AG04450 (cell line): ENCODE measurements at regions not wholly inside any gene's neighbourhood (a gene's known extent, or its start where the extent isn't known, plus 50 kb on each side); places are given as distances from the start of the nearest gene placed in this dataset.

Source experiments
- CTCF ChIA-PET: fragments of 300-600, 350-600 bp; formaldehyde crosslinking; extraction: SDS; loops from one replicate; lab custom pipeline; 2022; ENCODE audit warnings: antibody characterized with exemption, inconsistent platforms; lab: Charles Lee
- POLR2A ChIA-PET: fragments of 350-600 bp; formaldehyde crosslinking; extraction: SDS; loops from one replicate; lab custom pipeline; 2021; ENCODE audit warnings: antibody characterized with exemption, inconsistent platforms; lab: Yijun Ruan, JAX
- DNase-seq: peaks from one replicate; pipeline ENCODE4 v3.0.0-alpha.2; 2011; ENCODE audit warnings: low read depth, low spot score
- H3K27ac ChIP-seq: one replicate; pipeline ENCODE4 v1.5.1; 2012; ENCODE audit warnings: low read depth, low read length, control low read depth
- H3K27me3 ChIP-seq: one replicate; pipeline ENCODE4 v1.6.0; 2012; ENCODE audit warnings: low read length; ENCODE audit not compliant: control insufficient read depth, insufficient read depth
- H3K4me3 ChIP-seq: 2 replicates; pipeline ENCODE4 v1.5.1; 2011; ENCODE audit warnings: mild to moderate bottlenecking, low read depth, low read length, control low read depth
- H3K9me3 ChIP-seq: 2 replicates; pipeline ENCODE4 v1.5.1; 2012; ENCODE audit warnings: low read length; ENCODE audit not compliant: control insufficient read depth, insufficient read depth
- CTCF ChIP-seq: IDR thresholded peaks from 2 replicates; pipeline ENCODE4 v1.5.1; 2011; ENCODE audit warnings: low read depth, low read length, control low read depth, inconsistent platforms

DNA sequence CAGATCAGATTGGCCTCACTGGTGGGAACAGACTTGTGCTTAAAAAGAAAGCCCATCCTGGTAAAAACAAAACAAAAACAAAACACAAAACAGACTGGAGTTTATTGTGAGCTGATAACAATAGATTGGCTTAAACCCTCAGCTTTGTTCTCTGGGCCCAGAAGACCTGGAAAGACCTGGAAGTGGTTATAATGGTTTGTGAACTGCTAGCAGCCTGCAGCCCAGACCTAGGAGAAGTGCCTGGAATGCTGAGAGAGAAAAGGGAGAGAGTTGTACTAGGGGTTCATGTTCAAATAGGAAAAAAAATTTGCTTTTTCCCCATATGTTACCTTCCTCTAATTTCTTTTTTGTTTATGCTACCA is 396.6 kb downstream of the DMAC1 start:
- no peak overlapping the region for H3K27ac ChIP-seq
- TF ChIP-seq CTCF: no peak
- H3K27me3 ChIP-seq: no peaks in the 10 kb centered on the region
- H3K9me3 ChIP-seq: no peaks in the 10 kb centered on the region
- H3K4me3 ChIP-seq: no peak overlapping the region
- CTCF ChIA-PET: interaction anchor here (0.6 to 1.8 kb wide), 7 partner anchors 26 to 575 kb away, joined by 3 to 6 read pairs (median 4); no protein-coding TSS in a partner anchor
- no peak for DNase-seq
- POLR2A ChIA-PET: no interaction called here

- TF ChIP-seq CTCF: no peak
- DNase-seq: no peak
- ChIA-PET POLR2A (interaction anchor here (0.6 to 0.7 kb wide), 2 partner anchors 23 to 26 kb away, joined by 3 to 4 read pairs; no protein-coding TSS in a partner anchor), CTCF (interaction anchor here (0.6 to 2.1 kb wide), 29 partner anchors 10 to 575 kb away, joined by 3 to 8 read pairs (median 3); no protein-coding TSS in a partner anchor)
- H3K4me3 ChIP-seq: no peak overlapping the region
- H3K27me3 ChIP-seq: no peaks in the 10 kb centered on the region
- H3K27ac ChIP-seq: no peak overlapping the region
- no peaks in the 10 kb centered on the region for H3K9me3 ChIP-seq
Observed at GRCh38 chr9:7402334-7403027, 397.1 kb downstream of the DMAC1 start.

DNA sequence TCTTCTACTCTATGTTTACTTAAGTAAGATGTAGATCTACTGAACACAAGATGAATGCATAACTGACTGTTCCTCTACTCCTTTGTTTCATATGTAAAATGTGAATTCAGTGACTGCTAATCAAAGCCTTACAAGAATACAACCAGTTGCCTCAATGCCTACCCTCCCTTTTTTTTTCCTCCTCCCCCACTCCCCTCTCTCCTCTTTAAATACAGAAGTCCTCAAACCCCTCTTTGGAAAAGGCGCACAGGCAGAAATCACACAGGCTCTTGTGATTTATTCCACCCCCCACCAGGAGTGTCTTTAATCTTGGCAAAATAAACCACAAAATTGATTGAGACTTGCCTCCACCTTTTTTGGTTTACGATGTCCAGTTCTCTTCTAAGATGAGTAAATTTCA is 398.5 kb downstream of the DMAC1 start:
- TF ChIP-seq CTCF: no peak
- POLR2A ChIA-PET: interaction anchor here (0.6 kb wide), 1 partner anchor 64 kb away, joined by 3 read pairs; no protein-coding TSS in a partner anchor
- Histone ChIP-seq H3K9me3 (no peaks in the 10 kb centered on the region), H3K4me3 (no peak overlapping the region), H3K27me3 (no peaks in the 10 kb centered on the region), H3K27ac (no peak overlapping the region)
- CTCF ChIA-PET: interaction anchor here (0.6 to 2.1 kb wide), 11 partner anchors 12 to 404 kb away, joined by 3 to 8 read pairs (median 5); no protein-coding TSS in a partner anchor
- DNase-seq: no peak

GRCh38 chr9:7394002-7394774 is 405.4 kb downstream of the DMAC1 start:
- Histone ChIP-seq H3K9me3 (no peaks in the 10 kb centered on the region), H3K4me3 (no peak overlapping the region), H3K27me3 (no peaks in the 10 kb centered on the region), H3K27ac (no peak overlapping the region)
- no peak for TF ChIP-seq CTCF
- ChIA-PET CTCF (interaction anchor here (1.0 kb wide), 1 partner anchor 10 kb away, joined by 4 read pairs; no protein-coding TSS in a partner anchor), POLR2A (no interaction called here)
- DNase-seq: no peak

GRCh38 chr9:7392148-7392547 is 407.4 kb downstream of the DMAC1 start:
- ChIA-PET CTCF (no interaction called here), POLR2A (no interaction called here)

More at GRCh38 chr9:7392148-7392547, 407.4 kb downstream of the DMAC1 start:
- no peak for DNase-seq
- no peak overlapping the region for H3K27ac ChIP-seq
- no peak overlapping the region for H3K4me3 ChIP-seq
- no peak for TF ChIP-seq CTCF
- no peaks in the 10 kb centered on the region for H3K27me3 ChIP-seq
- H3K9me3 ChIP-seq: no peaks in the 10 kb centered on the region
